Body of pancreas (tissue), 4 donors: ENCODE measurements at regions not wholly inside any gene's neighbourhood (a gene's known extent, or its start where the extent isn't known, plus 50 kb on each side); places are given as distances from the start of the nearest gene placed in this dataset.

ENCODE experiments used
- POLR2A ChIP-seq, 3 donors: fragments of 450-650 bp; IDR thresholded peaks; one replicate each; pipeline ENCODE4 v1.6.1; 2016; ENCODE audit warnings: antibody characterized with exemption in 3 of 3, mild to moderate bottlenecking in 2 of 3
- TF ChIP-seq, protein P1 (sequence below), 7 experiments: fragments of 450-650 bp in 4 of 7; fragments of 200-600 bp in 3 of 7; sonication (generic) in 3 of 7; IDR thresholded peaks; one replicate each; pipeline ENCODE4 v1.5.1; 2016 to 2019; ENCODE audit warnings: antibody characterized with exemption in 7 of 7

DNA sequence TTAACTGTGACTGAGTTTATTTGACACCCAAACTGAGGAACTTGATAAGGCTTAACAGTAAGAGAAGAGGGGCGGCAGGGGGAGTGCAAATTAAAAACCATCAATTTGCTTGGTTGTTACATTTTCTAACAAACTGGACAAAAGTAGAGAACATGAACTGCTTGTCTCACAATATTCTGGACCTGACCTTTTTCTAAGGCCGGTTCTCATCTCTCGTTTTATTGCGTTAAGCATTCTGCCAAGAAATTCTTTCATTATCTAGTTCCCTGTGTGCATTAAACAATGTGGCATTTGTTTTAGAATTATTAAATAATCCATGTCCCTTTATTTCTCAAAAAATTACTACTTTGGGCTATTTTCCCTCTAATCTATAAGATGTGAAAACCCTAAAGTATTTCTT lies 565.2 kb upstream of the PKDCC start:
- TF ChIP-seq, protein P1, sequence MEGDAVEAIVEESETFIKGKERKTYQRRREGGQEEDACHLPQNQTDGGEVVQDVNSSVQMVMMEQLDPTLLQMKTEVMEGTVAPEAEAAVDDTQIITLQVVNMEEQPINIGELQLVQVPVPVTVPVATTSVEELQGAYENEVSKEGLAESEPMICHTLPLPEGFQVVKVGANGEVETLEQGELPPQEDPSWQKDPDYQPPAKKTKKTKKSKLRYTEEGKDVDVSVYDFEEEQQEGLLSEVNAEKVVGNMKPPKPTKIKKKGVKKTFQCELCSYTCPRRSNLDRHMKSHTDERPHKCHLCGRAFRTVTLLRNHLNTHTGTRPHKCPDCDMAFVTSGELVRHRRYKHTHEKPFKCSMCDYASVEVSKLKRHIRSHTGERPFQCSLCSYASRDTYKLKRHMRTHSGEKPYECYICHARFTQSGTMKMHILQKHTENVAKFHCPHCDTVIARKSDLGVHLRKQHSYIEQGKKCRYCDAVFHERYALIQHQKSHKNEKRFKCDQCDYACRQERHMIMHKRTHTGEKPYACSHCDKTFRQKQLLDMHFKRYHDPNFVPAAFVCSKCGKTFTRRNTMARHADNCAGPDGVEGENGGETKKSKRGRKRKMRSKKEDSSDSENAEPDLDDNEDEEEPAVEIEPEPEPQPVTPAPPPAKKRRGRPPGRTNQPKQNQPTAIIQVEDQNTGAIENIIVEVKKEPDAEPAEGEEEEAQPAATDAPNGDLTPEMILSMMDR (IDR thresholded peaks at IDR 0.05), result no peak
- no peak for TF ChIP-seq POLR2A (IDR thresholded peaks at IDR 0.05)
